ENCODE measurements at regions not wholly inside any gene's neighbourhood (a gene's known extent, or its start where the extent isn't known, plus 50 kb on each side); places are given as distances from the start of the nearest gene placed in this dataset.

DNA sequence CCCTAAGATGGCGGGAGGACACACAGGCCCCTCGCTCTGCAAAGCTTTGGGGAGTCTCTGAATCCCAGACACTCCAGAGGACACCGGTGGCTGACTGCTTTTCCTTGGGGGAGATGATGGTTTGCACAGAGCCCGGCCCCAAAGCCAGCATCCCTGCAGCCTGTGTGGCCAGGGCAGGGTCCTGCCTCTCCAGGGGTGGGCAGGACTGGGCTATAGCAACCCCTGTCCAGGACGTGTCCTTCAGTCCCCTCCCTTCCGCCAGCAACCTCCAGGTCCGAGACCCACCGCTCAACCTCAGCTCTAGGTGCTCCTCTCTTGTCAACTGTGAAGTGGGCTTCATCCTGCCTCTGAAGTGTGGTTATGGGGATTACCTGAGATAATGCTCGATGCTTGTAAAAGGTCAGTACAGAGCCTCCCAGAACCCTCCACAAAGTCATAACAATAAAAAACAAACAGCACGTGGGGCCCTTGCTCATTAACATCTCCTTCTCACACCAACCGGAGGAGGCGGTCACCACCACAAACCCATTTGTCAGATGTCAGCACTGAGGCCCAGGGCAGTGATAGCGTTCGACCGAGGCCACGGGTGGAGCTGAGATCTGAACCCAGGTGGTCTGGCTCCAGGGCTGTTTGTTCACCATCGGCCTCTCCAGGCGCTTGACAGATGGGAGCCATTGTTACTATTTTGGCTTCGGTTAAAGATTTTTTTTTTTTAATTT is 304.8 kb downstream of the IRF8 start:
- TF ChIP-seq, protein P1, sequence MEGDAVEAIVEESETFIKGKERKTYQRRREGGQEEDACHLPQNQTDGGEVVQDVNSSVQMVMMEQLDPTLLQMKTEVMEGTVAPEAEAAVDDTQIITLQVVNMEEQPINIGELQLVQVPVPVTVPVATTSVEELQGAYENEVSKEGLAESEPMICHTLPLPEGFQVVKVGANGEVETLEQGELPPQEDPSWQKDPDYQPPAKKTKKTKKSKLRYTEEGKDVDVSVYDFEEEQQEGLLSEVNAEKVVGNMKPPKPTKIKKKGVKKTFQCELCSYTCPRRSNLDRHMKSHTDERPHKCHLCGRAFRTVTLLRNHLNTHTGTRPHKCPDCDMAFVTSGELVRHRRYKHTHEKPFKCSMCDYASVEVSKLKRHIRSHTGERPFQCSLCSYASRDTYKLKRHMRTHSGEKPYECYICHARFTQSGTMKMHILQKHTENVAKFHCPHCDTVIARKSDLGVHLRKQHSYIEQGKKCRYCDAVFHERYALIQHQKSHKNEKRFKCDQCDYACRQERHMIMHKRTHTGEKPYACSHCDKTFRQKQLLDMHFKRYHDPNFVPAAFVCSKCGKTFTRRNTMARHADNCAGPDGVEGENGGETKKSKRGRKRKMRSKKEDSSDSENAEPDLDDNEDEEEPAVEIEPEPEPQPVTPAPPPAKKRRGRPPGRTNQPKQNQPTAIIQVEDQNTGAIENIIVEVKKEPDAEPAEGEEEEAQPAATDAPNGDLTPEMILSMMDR (IDR thresholded peaks at IDR 0.05) = no peak
- no peak for TF ChIP-seq POLR2A (IDR thresholded peaks at IDR 0.05)
